Limb (tissue), 2 donors: ENCODE measurements at regions not wholly inside any gene's neighbourhood (a gene's known extent, or its start where the extent isn't known, plus 50 kb on each side); places are given as distances from the start of the nearest gene placed in this dataset.

ENCODE experiments used
- DNase-seq, 2 donors: peaks; one replicate each; pipeline ENCODE4 v3.0.0-alpha.2; 2016; ENCODE audit errors: extremely low spot score in 2 of 2

DNA sequence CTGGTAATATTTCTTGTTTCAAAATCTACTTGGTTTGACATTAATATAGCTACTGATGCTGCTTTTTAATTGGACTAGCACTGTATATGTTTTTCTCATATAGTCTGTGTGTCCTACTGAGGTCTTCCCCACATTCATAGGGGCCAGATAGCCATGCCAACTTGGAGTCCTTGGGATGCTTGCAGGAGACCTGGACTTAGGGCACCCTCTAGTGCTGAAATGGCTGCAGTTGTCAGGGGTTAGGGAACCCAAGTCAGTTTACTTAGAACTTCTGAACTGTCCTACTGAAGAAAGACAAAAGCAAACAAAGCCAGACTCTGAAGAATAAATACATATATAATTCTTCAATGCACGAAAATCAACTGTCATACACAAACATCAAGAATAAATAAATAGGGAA lies 279.9 kb upstream of the SYT1 start:
- no peak for DNase-seq

DNA sequence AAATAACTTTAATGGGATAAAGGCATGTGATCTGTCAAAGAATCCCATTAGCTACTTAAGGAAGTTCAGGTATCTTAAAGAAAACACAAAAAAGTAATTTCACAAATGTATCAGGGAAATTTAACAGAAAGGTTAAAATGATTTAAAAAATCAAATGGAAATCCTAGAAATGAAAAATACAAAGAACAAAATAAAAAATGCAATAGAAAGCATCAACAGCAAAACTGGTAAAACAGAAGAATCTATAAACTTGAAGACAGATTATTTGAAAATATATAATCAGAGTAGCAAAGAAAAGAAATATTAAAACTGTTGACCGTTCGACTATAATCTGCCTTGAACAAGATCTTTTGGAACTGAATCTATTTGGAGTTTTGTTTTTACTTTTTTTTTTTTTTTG lies 279.4 kb upstream of the SYT1 start:
- DNase-seq, result no peak

DNA sequence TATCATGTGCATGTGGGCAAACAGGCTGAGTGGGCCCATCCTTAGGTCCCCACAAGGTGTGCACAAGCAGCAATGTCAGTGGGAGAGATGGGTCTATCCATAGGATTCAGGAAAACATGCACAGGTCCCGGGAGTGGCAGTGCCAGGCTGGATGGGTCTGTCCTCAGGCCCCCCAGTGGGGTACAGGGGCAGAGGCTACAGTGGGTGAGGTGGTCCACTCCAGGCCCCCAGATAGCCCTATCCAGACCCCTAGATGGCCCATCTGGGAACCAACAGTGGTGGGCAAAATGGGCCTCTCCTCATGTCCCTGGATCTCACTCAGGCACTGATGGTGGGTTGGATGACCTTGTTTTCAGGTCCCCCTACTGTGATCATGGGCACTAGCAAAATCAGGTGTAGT lies 277.8 kb upstream of the SYT1 start:
- DNase-seq, result no peak

DNA sequence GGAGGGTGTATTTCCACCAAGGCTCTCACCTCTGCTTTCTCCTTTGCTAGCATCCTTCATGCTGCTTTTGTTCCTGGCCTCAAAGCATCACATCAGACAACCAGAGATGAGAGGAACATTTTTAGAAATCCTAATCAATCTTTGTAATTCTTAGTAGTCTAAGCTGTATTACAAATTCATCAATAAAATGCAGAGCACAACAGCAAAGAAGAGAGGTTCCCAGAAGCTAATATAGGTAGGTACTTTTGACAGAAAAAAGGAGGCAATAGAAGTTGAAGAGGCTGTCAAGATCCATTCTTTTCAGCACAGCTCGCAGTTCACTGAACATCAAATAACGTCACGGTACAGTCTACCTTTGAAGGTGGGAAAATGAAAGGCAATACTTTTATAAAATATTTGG lies 265.2 kb upstream of the SYT1 start:
- DNase-seq, result no peak

DNA sequence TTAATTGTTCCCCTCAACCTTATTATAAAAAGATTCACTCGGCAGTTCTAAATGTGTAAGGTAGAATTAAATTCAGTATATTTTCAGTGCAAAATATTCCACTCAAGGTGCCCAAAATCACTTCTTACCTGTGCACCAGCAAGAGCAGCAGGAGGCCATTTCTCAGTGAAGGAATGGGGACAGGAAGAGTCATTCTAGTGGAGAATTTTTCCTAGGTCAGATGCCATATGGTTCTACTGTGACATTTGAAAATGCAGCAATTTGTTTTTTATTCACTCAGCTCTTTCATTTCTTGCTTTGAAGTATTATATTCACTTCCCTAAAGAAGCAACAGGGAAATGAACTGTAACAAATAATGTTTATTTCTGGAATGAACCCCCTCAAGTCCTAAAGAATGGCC lies 264.0 kb upstream of the SYT1 start:
- DNase-seq, result no peak

- no peak for DNase-seq
Observed at GRCh38 chr12:78611504-78611903, 253.1 kb upstream of the SYT1 start.

DNA sequence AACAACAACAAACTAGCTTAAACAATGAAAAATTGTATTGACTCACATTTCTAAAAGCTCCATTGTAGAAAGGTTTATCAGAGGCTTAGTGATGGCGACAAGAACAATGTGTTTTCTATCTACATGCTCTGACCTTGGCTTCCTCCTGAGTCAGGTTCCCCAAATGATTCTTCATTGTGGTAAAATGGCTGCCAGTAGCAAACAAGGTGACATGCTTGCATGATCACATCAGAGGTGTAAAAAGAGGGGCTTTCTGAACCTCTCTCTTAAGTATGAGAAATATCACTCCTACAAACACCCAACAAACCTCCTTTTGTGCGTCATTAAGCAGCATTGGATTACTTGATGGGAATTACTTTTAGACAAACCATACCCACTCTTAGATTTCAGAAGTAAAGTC lies 252.4 kb upstream of the SYT1 start:
- DNase-seq, result no peak

DNA sequence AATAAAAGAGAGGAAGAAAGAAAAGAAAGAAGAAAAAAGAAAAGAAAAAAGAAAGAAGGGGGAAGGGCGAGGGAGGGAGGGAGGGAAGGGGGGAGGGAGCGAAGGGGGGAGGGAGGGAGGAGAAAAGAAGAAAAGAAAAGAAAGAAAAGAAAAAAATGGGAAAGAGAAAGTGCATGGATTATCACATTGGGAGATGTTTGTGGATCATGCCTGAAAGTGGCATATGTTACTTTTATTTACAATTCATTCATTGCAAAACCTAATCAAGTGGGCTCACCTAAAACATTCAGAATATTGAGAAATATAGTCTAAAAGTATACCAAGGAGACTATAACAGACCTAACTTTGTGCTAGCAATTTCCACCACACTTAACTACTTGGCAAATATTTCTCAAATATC lies 246.9 kb upstream of the SYT1 start:
- no peak for DNase-seq

- DNase-seq, result no peak
Observed at GRCh38 chr12:78622529-78623195, 241.9 kb upstream of the SYT1 start.

DNA sequence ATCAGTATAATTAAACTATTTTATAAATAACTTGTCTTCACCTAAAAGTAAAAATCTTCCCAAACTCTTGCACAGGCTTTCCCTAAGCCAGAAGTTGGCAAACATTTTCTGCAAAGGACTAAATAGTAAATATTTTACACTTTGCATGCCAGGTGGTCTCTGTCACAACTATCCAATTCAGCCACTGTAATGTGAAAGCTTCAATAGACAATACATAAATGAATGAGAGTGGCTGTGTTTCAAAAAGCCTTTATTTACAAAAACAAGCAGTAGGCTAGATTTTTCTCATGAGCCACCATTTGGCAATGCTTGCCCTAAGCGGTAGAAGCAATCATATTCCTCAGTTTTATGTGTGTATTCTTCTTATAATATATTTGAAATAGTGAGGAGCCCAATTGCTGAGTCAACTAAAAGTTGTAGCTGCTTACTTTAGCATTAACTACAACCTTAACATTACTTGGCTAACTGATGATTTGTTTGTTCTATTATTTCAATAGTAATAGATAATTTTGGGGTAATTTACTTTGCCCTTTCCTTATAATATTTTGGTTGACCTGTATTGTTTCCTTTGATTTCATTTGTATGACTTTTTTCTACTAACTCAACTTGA lies 236.0 kb upstream of the SYT1 start:
- no peak for DNase-seq

- no peak for DNase-seq
Observed at GRCh38 chr12:78636231-78636855, 228.2 kb upstream of the SYT1 start.

- no peak for DNase-seq
Observed at GRCh38 chr12:78641837-78642423, 222.6 kb upstream of the SYT1 start.

- no peak for DNase-seq
Observed at GRCh38 chr12:78645956-78646355, 218.6 kb upstream of the SYT1 start.

DNA sequence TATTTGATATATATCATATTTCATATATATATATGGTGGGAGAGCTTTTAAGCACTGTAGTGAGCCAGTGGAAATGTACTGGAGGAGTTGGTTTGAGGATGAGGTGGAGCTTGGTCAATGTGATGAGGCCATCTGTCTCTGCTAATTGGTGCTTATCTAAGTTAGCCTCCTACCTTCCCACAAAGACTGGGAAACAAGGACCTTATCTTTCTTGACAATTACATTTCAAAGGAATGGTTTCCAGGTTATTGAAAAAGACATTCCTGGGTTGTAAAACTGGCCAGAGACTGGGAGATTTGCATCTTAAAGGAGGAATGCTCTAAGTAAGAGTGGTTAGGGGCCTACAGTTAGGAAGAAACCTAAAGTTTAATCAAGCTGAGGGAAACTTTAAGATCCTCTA lies 212.8 kb upstream of the SYT1 start:
- DNase-seq, result no peak

- no peak for DNase-seq
Observed at GRCh38 chr12:78666584-78666983, 198.0 kb upstream of the SYT1 start.

- no peak for DNase-seq
Observed at GRCh38 chr12:78671295-78671694, 193.3 kb upstream of the SYT1 start.

DNA sequence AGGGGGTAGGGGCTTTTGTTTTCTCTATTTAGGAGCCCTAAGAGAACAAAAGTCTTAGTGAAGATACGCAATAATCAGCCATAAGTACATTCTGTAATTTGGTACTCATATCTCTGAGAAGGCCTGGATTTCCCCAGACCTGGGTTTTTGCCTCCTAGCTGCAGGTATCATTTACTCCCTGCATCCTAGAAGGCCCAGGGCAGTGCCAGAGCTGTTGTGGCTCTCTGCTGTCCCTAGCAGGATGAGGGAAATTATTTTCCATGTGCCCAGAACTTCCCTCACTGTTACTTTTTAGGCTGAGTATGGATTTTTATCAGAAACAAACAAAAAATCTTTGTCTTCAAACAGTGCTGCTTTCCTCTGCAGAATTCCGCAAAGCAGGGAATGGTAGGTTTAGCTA lies 192.5 kb upstream of the SYT1 start:
- no peak for DNase-seq

DNA sequence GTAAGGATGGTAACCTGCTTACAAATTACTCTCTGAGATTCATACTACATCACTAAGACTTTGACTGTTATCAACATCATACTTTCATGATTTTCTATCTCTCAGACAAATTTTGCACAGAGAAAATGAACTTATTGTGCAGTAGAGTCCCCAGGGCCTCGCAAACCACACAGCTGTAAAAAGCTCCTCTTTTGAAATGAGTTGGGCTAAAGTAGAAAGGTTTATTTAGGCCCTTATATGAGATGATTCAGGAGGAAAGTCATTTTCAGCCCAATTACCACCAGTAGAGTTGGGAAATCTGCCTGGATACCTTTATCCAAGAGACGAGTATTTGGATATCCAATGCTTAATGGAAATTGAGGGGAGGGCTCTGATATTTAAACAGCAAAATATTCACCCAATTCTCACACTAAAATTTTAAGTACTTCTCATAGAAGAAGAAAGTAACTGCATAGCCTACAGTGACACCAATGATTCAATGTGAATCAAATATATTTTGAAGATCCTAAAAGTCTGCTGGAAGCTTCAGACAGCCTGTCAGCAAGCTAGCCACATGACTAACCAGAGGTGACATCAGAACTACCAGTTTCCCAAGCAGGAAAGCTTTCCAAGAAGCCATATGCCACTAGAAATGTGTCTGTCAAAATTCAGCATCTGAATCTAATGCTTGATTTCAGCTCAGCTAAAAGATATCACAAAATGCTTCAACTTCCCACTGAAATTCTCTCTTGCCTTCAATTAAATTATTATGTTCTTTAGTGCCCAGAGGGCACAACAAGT lies 190.1 kb upstream of the SYT1 start:
- DNase-seq, result no peak

GRCh38 chr12:78680596-78680995 lies 184.0 kb upstream of the SYT1 start:
- DNase-seq, result no peak

GRCh38 chr12:78683031-78683430 lies 181.5 kb upstream of the SYT1 start:
- DNase-seq, result no peak

DNA sequence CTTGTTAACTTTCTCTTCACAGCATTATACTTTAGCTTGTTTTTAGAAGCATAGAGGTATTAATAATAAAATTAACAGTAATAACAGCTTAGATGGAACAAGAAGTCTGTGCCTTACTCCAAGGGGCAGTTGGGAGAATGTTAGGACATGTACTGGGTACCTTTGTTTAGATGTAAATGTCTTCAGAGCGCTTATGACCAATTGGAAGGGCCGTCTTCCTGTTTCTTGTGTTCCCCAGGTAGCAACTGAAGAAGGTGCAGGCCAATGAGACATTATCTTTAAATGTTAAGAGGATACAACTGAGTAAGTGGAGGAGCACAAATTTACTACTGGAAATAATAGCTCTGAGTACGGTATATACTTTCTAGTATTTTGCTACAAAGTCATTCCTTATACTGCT lies 180.9 kb upstream of the SYT1 start:
- DNase-seq, result no peak

- no peak for DNase-seq
Observed at GRCh38 chr12:78684419-78684818, 180.2 kb upstream of the SYT1 start.
